IPS-18c (cell line): ENCODE measurements at regions not wholly inside any gene's neighbourhood (a gene's known extent, or its start where the extent isn't known, plus 50 kb on each side); places are given as distances from the start of the nearest gene placed in this dataset.

Experiments
- H3K4me3 ChIP-seq: 2 replicates; pipeline ENCODE4 v1.7.0; 2013; ENCODE audit warnings: low read depth, mild to moderate bottlenecking, low read length, moderate library complexity; ENCODE audit not compliant: insufficient read depth
- H3K9me3 ChIP-seq: one replicate; pipeline ENCODE4 v1.6.1; 2013; ENCODE audit warnings: mild to moderate bottlenecking, low read length, moderate library complexity; ENCODE audit not compliant: control insufficient read depth, insufficient read depth

- H3K4me3 ChIP-seq: no peak overlapping the region
- H3K9me3 ChIP-seq: no peaks in the 10 kb centered on the region
Observed at GRCh38 chr3:159800434-159801155, 188.0 kb upstream of the IL12A start.

- Histone ChIP-seq H3K4me3 (no peak overlapping the region), H3K9me3 (no peaks in the 10 kb centered on the region)
Observed at GRCh38 chr3:159802864-159803263, 185.8 kb upstream of the IL12A start.

- H3K9me3 ChIP-seq: no peaks in the 10 kb centered on the region
- no peak overlapping the region for H3K4me3 ChIP-seq
Observed at GRCh38 chr3:159803459-159803858, 185.2 kb upstream of the IL12A start.

GRCh38 chr3:159804726-159805410 lies 183.8 kb upstream of the IL12A start:
- Histone ChIP-seq H3K4me3 (no peak overlapping the region), H3K9me3 (no peaks in the 10 kb centered on the region)

- Histone ChIP-seq H3K4me3 (no peak overlapping the region), H3K9me3 (no peaks in the 10 kb centered on the region)
Observed at GRCh38 chr3:159805411-159805772, 183.2 kb upstream of the IL12A start.

GRCh38 chr3:159806412-159806811 lies 182.2 kb upstream of the IL12A start:
- Histone ChIP-seq H3K9me3 (no peaks in the 10 kb centered on the region), H3K4me3 (no peak overlapping the region)

- Histone ChIP-seq H3K4me3 (no peak overlapping the region), H3K9me3 (no peaks in the 10 kb centered on the region)
Observed at GRCh38 chr3:159807137-159808040, 181.2 kb upstream of the IL12A start.

- no peaks in the 10 kb centered on the region for H3K9me3 ChIP-seq
- H3K4me3 ChIP-seq: no peak overlapping the region
Observed at GRCh38 chr3:159813822-159814531, 174.7 kb upstream of the IL12A start.

- Histone ChIP-seq H3K4me3 (no peak overlapping the region), H3K9me3 (no peaks in the 10 kb centered on the region)
Observed at GRCh38 chr3:159816512-159816911, 172.1 kb upstream of the IL12A start.

- Histone ChIP-seq H3K9me3 (no peaks in the 10 kb centered on the region), H3K4me3 (no peak overlapping the region)
Observed at GRCh38 chr3:159817126-159817525, 171.5 kb upstream of the IL12A start.

GRCh38 chr3:159817571-159817970 lies 171.1 kb upstream of the IL12A start:
- Histone ChIP-seq H3K4me3 (no peak overlapping the region), H3K9me3 (no peaks in the 10 kb centered on the region)

GRCh38 chr3:159818399-159818798 lies 170.2 kb upstream of the IL12A start:
- no peaks in the 10 kb centered on the region for H3K9me3 ChIP-seq
- no peak overlapping the region for H3K4me3 ChIP-seq

- Histone ChIP-seq H3K4me3 (no peak overlapping the region), H3K9me3 (no peaks in the 10 kb centered on the region)
Observed at GRCh38 chr3:159818997-159819500, 169.6 kb upstream of the IL12A start.

GRCh38 chr3:159819676-159820075 lies 169.0 kb upstream of the IL12A start:
- Histone ChIP-seq H3K9me3 (no peaks in the 10 kb centered on the region), H3K4me3 (no peak overlapping the region)

- H3K9me3 ChIP-seq: no peaks in the 10 kb centered on the region
Observed at GRCh38 chr3:159821110-159821509, 167.5 kb upstream of the IL12A start.

GRCh38 chr3:159821736-159822135 lies 166.9 kb upstream of the IL12A start:
- H3K9me3 ChIP-seq: no peaks in the 10 kb centered on the region
- H3K4me3 ChIP-seq: no peak overlapping the region

More at GRCh38 chr3:159821110-159821509, 167.5 kb upstream of the IL12A start:
- H3K4me3 ChIP-seq: no peak overlapping the region

- Histone ChIP-seq H3K9me3 (no peaks in the 10 kb centered on the region), H3K4me3 (no peak overlapping the region)
Observed at GRCh38 chr3:159823780-159824179, 164.9 kb upstream of the IL12A start.
